ENCODE measurements at regions not wholly inside any gene's neighbourhood (a gene's known extent, or its start where the extent isn't known, plus 50 kb on each side); places are given as distances from the start of the nearest gene placed in this dataset.

- no peak overlapping the region for H3K4me3 ChIP-seq (ENCODE audit: low read depth, low read length)
- TF ChIP-seq, protein P1, sequence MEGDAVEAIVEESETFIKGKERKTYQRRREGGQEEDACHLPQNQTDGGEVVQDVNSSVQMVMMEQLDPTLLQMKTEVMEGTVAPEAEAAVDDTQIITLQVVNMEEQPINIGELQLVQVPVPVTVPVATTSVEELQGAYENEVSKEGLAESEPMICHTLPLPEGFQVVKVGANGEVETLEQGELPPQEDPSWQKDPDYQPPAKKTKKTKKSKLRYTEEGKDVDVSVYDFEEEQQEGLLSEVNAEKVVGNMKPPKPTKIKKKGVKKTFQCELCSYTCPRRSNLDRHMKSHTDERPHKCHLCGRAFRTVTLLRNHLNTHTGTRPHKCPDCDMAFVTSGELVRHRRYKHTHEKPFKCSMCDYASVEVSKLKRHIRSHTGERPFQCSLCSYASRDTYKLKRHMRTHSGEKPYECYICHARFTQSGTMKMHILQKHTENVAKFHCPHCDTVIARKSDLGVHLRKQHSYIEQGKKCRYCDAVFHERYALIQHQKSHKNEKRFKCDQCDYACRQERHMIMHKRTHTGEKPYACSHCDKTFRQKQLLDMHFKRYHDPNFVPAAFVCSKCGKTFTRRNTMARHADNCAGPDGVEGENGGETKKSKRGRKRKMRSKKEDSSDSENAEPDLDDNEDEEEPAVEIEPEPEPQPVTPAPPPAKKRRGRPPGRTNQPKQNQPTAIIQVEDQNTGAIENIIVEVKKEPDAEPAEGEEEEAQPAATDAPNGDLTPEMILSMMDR (IDR thresholded peaks at IDR 0.05; ENCODE audit: insufficient read depth, low read depth, low read length), result no peak
- no peak for DNase-seq (ENCODE audit: low read depth)
These were observed 328.4 kb upstream of the POU3F1 start for GRCh38 chr1:38375035-38375434.

DNA sequence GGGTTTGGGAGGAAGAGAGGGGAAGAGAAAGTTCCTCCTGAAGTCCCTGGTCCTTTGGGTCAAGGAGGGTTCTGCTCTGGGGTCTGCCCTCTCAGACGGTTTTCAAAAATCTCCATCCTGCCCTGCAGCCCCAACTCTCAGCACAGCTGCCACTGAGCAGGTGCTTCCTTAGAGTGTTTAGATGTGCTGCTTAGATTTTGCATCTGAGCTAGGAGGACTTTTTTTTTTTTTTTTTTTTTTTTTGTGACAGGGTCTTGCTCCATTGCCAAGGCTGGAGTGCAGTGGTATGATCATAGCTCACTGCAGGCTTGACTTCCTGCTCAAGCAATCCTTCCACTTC is 324.9 kb upstream of the POU3F1 start:
- H3K4me3 ChIP-seq (ENCODE audit: low read depth, low read length), result no peak overlapping the region
- TF ChIP-seq, protein P1 (IDR thresholded peaks at IDR 0.05; ENCODE audit: insufficient read depth, low read depth, low read length), result no peak
- no peak for DNase-seq (ENCODE audit: low read depth)

GRCh38 chr1:38370716-38371504 is 324.3 kb upstream of the POU3F1 start:
- TF ChIP-seq, protein P1 (IDR thresholded peaks at IDR 0.05; ENCODE audit: insufficient read depth, low read depth, low read length), result no peak
- H3K4me3 ChIP-seq (ENCODE audit: low read depth, low read length), result no peak overlapping the region
- DNase-seq (ENCODE audit: low read depth), result no peak

DNA sequence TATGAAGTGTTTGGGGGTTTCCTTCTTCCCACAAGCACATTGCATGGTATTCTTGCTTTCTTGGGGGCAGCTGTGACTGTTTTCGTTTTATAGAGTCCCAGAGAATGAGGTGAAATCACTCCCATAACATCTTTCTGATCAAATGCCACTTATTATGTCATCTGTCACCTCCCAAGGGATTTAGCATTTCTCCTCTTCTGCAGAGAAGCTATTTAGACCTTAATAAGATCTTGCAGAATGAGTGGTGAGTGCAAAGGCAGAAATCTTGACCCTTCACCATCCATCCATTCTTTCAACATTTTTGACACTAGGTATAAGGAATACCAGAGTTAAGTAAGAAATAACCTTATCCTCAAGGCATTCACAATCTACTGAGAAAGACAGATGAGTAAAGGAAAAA is 318.6 kb upstream of the POU3F1 start:
- TF ChIP-seq, protein P1 (IDR thresholded peaks at IDR 0.05; ENCODE audit: insufficient read depth, low read depth, low read length), result no peak
- no peak for DNase-seq (ENCODE audit: low read depth)
- H3K4me3 ChIP-seq (ENCODE audit: low read depth, low read length), result no peak overlapping the region

GRCh38 chr1:38361566-38361965 is 315.0 kb upstream of the POU3F1 start:
- TF ChIP-seq, protein P1 (IDR thresholded peaks at IDR 0.05; ENCODE audit: insufficient read depth, low read depth, low read length), result no peak
- DNase-seq (ENCODE audit: low read depth), result no peak
- H3K4me3 ChIP-seq (ENCODE audit: low read depth, low read length), result no peak overlapping the region

DNA sequence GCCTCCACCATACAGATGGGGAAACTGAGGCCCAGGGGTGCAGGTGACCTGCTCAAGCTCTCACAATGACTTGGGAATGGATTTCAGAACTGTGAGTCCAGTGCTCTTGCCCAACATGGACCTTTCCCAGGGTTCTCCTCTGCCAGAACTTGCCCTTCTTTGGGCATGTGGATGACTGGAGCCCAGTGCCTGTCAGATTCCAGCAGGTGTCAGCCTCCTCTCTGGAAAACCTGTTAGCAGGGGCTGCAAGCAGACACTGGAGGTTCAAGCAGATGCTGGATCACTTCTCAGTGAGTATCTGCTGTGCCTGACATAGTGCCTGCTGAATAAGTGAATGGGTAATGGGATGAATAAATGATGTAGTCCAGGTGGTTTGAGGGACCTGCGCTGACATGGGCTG is 314.2 kb upstream of the POU3F1 start:
- no peak overlapping the region for H3K4me3 ChIP-seq (ENCODE audit: low read depth, low read length)
- TF ChIP-seq, protein P1 (IDR thresholded peaks at IDR 0.05; ENCODE audit: insufficient read depth, low read depth, low read length), result no peak
- no peak for DNase-seq (ENCODE audit: low read depth)

DNA sequence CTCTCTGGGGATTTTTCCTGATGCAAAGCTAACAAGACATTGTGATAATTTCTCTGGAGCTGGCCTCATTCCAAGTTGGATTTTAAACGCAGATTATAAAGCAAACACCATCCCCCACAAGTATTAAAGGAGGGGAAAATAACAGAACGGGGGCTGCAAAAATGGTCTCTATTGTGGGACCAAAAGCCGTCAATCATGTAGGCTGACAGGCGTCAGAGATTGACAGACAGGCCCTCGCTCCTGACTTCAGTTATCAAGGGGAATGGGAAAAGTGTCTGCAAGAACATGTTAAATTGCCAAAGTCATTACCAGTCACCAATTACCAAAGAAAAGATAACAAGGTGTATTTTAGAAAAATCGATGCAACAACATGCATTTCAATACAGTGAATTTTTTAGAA is 307.4 kb upstream of the POU3F1 start:
- H3K4me3 ChIP-seq (ENCODE audit: low read depth, low read length), result no peak overlapping the region
- TF ChIP-seq, protein P1 (IDR thresholded peaks at IDR 0.05; ENCODE audit: insufficient read depth, low read depth, low read length), result no peak
- no peak for DNase-seq (ENCODE audit: low read depth)

All from fibroblast of villous mesenchyme (primary cell).